GM12873 (cell line): ENCODE measurements at regions not wholly inside any gene's neighbourhood (a gene's known extent, or its start where the extent isn't known, plus 50 kb on each side); places are given as distances from the start of the nearest gene placed in this dataset.

Source experiments
- CTCF ChIP-seq: IDR thresholded peaks from 2 replicates; pipeline ENCODE4 v1.5.1; 2012; ENCODE audit warnings: low read depth, mild to moderate bottlenecking, moderate library complexity, low read length, control low read depth; ENCODE audit not compliant: insufficient read depth; ENCODE audit errors: missing control alignments

- TF ChIP-seq CTCF: no peak
These were observed 297.0 kb upstream of the NCAM2 start for GRCh38 chr21:20701235-20701634.

DNA sequence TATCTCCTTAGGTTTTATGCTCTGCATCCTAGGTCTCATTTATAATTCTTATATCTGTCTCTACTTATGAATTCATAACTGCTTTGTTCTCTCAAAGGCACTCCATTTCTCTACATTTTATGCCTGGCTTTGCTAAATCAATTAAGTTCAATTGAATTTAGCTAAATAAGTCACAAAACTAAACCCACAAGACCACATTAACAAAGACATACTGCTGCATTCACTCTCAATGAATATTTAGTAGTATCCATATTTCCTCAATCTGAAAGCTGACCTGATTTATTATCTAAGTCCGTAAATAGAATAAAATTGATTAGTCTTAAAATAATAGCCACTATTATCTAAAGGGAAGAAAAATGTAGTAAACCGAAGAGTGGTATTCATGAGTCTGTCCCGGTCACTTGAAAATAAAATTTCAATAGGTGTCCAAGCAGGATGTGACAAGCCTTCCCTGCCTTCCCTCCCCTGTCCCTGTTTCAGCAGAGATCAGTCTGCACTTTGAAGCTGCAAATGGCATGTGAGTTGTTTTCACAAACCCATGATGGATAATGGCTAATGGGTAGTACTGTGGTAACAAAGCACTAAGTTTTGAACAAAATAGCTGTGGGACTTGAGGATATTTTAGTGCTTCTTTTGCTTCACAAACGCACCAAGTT lies 295.0 kb upstream of the NCAM2 start:
- TF ChIP-seq CTCF: no peak

DNA sequence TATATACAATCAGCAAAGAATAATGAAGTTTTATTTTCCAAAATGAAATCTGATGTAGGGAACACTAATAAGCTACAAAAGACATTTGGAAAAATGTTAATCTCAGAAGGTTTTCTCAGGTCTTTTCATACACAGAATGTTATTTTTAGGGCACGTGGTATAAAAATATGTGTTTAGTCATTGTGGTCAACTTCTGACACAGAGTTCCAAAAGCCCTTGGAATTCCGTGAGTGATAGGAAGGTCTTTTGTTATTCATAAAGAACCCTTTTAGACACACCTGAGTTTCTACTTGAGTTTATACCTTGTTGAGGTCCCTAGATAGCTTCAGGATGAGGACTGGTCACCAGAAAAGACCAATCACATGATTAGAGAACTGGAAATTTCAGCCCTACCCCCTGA lies 277.6 kb upstream of the NCAM2 start:
- TF ChIP-seq CTCF: no peak

DNA sequence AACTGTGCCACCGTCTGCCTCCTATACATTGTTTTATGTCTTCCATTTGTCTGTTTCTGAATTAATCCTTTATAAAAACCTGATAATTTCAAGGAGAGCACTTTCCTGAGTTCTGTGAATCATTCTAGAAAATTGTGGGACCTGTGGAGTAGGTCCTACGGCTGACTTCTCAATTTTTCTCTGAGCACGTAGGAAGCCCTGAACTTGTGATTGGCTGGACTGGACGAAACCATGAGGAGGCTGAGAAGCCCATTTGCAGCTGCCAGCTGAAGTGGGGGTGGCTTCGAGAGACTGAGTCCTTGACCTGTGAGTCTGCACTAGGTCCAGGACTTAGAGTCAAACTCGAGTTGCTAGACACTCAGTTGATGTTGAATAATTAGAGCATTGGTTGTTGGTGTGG lies 277.1 kb upstream of the NCAM2 start:
- TF ChIP-seq CTCF: no peak

GRCh38 chr21:20728691-20729090 lies 269.5 kb upstream of the NCAM2 start:
- no peak for TF ChIP-seq CTCF

DNA sequence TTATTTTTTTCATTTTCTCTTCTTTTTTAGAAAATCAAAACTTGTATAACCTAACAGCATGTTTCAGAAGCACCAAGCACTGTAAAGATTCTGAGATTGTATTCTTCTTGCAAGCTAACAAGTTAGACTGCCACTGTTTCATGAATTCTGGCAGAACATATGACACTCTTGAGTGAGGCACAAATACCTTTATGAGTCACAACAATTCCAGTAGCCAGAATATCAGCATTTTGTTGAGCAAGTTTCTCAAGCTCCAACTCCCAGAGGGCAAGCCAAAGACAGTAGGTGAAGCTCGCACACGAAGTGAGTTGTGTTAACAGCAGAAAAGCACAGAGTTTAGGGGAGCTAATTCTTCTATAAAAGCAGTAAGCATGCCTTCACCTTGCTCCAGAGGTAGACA lies 268.8 kb upstream of the NCAM2 start:
- no peak for TF ChIP-seq CTCF

- no peak for TF ChIP-seq CTCF
These were observed 267.8 kb upstream of the NCAM2 start for GRCh38 chr21:20730441-20730840.
